Loucy (cell line): ENCODE measurements at regions not wholly inside any gene's neighbourhood (a gene's known extent, or its start where the extent isn't known, plus 50 kb on each side); places are given as distances from the start of the nearest gene placed in this dataset.

Experiments
- H2AFZ ChIP-seq: fragments of 200-600 bp; sonication (generic); 2 replicates; pipeline ENCODE4 v1.6.0; 2016; ENCODE audit warnings: antibody characterized with exemption, mild to moderate bottlenecking, low read length, moderate library complexity
- H3F3A ChIP-seq: fragments of 200-600 bp; 2 replicates; pipeline ENCODE4 v1.6.0; 2016; ENCODE audit warnings: antibody characterized with exemption, low read depth, mild to moderate bottlenecking
- H3K27me3 ChIP-seq: fragments of 200-600 bp; sonication (generic); 2 replicates; pipeline ENCODE4 v1.6.1; 2014; ENCODE audit warnings: low read length, mild to moderate bottlenecking; ENCODE audit not compliant: insufficient read depth, poor library complexity, severe bottlenecking
- H3K36me3 ChIP-seq: fragments of 200-600 bp; sonication (generic); 2 replicates; pipeline ENCODE4 v1.6.1; 2016; ENCODE audit warnings: low read length; ENCODE audit not compliant: insufficient read depth
- H3K4me1 ChIP-seq: fragments of 200-600 bp; sonication (generic); 2 replicates; pipeline ENCODE4 v1.5.1; 2014; ENCODE audit warnings: low read length, mild to moderate bottlenecking; ENCODE audit not compliant: insufficient read depth, poor library complexity, severe bottlenecking
- H3K4me2 ChIP-seq: fragments of 200-600 bp; sonication (generic); 2 replicates; pipeline ENCODE4 v1.6.0; 2014; ENCODE audit warnings: antibody characterized with exemption, low read length, low read depth, mild to moderate bottlenecking; ENCODE audit not compliant: poor library complexity, severe bottlenecking
- H3K4me3 ChIP-seq: fragments of 200-600 bp; sonication (generic); 2 replicates; pipeline ENCODE4 v1.5.1; 2014; ENCODE audit warnings: low read length, mild to moderate bottlenecking, mixed read lengths; ENCODE audit not compliant: poor library complexity, severe bottlenecking
- H3K79me2 ChIP-seq: fragments of 200-600 bp; sonication (generic); 2 replicates; pipeline ENCODE4 v1.6.1; 2014; ENCODE audit warnings: low read length; ENCODE audit not compliant: insufficient read depth
- H3K9ac ChIP-seq: fragments of 200-600 bp; sonication (generic); 2 replicates; pipeline ENCODE4 v1.6.0; 2014; ENCODE audit warnings: mild to moderate bottlenecking, low read depth, low read length, moderate library complexity; ENCODE audit not compliant: poor library complexity, severe bottlenecking
- H3K9me2 ChIP-seq: fragments of 200-600 bp; sonication (generic); replicated peaks from 2 replicates; pipeline ENCODE4 v1.6.1; 2016; ENCODE audit warnings: low read depth, low read length, mixed read lengths
- H3K9me3 ChIP-seq: fragments of 200-600 bp; sonication (generic); 2 replicates; pipeline ENCODE4 v1.6.1; 2014; ENCODE audit warnings: mild to moderate bottlenecking, antibody characterized with exemption, low read length, low read depth; ENCODE audit not compliant: insufficient read depth
- H4K20me1 ChIP-seq: fragments of 200-600 bp; sonication (generic); 2 replicates; pipeline ENCODE4 v1.6.0; 2014; ENCODE audit warnings: antibody characterized with exemption, low read length, mild to moderate bottlenecking; ENCODE audit not compliant: insufficient read depth, poor library complexity, severe bottlenecking
- EZH2phosphoT487 ChIP-seq: fragments of 200-600 bp; IDR thresholded peaks from 2 replicates; pipeline ENCODE4 v1.6.1; 2018; ENCODE audit warnings: antibody characterized with exemption, mild to moderate bottlenecking, moderate library complexity, borderline replicate concordance
- TF ChIP-seq, protein P1 (sequence below): fragments of 200-600 bp; sonication (generic); conservative IDR thresholded peaks from 2 replicates; pipeline ENCODE4 v1.5.1; 2014; ENCODE audit warnings: mild to moderate bottlenecking, antibody characterized with exemption, low read length

DNA sequence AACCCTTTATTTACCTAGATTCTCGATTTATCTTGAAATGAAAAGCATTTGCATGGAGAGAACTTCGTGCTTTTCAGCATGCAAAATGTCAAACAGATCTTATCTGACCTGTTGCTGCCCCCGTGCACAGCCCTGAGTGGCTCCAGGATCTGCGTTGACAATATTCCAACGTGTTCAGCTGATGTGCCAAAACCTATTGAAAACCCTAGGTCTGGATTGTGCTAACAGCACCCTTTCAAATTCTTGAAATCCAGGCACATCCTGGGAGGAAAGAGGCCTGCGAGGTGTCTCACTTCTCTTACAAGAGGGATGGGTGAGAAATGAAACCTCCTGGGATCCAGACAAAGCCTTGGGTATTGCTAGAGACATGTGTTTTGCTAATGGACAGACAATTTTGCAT lies 231.8 kb downstream of the MAP2K4 start:
- TF ChIP-seq, protein P1, sequence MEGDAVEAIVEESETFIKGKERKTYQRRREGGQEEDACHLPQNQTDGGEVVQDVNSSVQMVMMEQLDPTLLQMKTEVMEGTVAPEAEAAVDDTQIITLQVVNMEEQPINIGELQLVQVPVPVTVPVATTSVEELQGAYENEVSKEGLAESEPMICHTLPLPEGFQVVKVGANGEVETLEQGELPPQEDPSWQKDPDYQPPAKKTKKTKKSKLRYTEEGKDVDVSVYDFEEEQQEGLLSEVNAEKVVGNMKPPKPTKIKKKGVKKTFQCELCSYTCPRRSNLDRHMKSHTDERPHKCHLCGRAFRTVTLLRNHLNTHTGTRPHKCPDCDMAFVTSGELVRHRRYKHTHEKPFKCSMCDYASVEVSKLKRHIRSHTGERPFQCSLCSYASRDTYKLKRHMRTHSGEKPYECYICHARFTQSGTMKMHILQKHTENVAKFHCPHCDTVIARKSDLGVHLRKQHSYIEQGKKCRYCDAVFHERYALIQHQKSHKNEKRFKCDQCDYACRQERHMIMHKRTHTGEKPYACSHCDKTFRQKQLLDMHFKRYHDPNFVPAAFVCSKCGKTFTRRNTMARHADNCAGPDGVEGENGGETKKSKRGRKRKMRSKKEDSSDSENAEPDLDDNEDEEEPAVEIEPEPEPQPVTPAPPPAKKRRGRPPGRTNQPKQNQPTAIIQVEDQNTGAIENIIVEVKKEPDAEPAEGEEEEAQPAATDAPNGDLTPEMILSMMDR = no peak
- no peak for TF ChIP-seq EZH2phosphoT487

DNA sequence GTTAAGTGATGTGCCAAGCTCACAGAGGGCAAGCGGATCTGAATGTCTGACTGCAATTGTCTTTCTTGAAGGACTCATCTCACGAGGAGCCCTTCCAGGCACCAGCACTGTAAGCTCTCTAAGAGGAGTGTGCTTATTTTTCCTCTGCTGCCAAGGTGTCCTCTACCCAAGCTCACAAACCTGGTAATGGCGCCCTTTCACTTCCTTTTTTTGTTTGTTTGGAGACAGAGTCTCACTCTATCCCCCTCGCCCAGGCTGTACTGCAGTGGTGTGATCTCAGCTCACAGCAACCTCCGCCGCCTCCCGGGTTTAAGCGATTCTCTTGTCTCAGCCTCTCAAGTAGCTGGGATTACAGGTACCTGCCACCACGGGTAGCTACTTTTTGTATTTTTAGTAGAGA lies 233.8 kb downstream of the MAP2K4 start:
- no peaks in the 10 kb centered on the region for H3K9me2 ChIP-seq
- no peaks in the 10 kb centered on the region for H3K4me1 ChIP-seq
- no peaks in the 10 kb centered on the region for H3K36me3 ChIP-seq
- no peaks in the 10 kb centered on the region for H3K79me2 ChIP-seq
- H3F3A ChIP-seq = no peaks in the 10 kb centered on the region
- H2AFZ ChIP-seq = no peak overlapping the region
- H3K9me3 ChIP-seq = no peaks in the 10 kb centered on the region
- TF ChIP-seq EZH2phosphoT487 = no peak
- TF ChIP-seq, protein P1 = no peak
- H3K4me2 ChIP-seq = no peak overlapping the region
- H4K20me1 ChIP-seq = no peaks in the 10 kb centered on the region
- no peaks in the 10 kb centered on the region for H3K27me3 ChIP-seq
- H3K4me3 ChIP-seq = no peak overlapping the region
- no peak overlapping the region for H3K9ac ChIP-seq

More for the DNA sequence above, 231.8 kb downstream of the MAP2K4 start:
- Histone ChIP-seq H4K20me1 (no peaks in the 10 kb centered on the region), H3K79me2 (no peaks in the 10 kb centered on the region), H3F3A (no peaks in the 10 kb centered on the region), H3K4me3 (no peak overlapping the region), H3K27me3 (no peaks in the 10 kb centered on the region), H3K9me3 (no peaks in the 10 kb centered on the region), H3K9ac (no peak overlapping the region), H3K4me1 (no peaks in the 10 kb centered on the region), H3K36me3 (no peaks in the 10 kb centered on the region), H3K9me2 (no peaks in the 10 kb centered on the region), H2AFZ (no peak overlapping the region), H3K4me2 (no peak overlapping the region)

GRCh38 chr17:12256380-12256995 lies 235.8 kb downstream of the MAP2K4 start:
- Histone ChIP-seq H3K27me3 (no peaks in the 10 kb centered on the region), H4K20me1 (no peaks in the 10 kb centered on the region), H2AFZ (no peak overlapping the region), H3K4me2 (no peak overlapping the region), H3K79me2 (no peaks in the 10 kb centered on the region), H3K9ac (no peak overlapping the region), H3K36me3 (no peaks in the 10 kb centered on the region), H3F3A (no peaks in the 10 kb centered on the region), H3K9me3 (no peaks in the 10 kb centered on the region), H3K9me2 (no peaks in the 10 kb centered on the region), H3K4me1 (no peaks in the 10 kb centered on the region), H3K4me3 (no peak overlapping the region)
- TF ChIP-seq, protein P1 = peak; percentile 80
- TF ChIP-seq EZH2phosphoT487 = no peak
